ENCODE measurements at regions not wholly inside any gene's neighbourhood (a gene's known extent, or its start where the extent isn't known, plus 50 kb on each side); places are given as distances from the start of the nearest gene placed in this dataset.

GRCh38 chr9:81083067-81083466, 606.3 kb downstream of the TLE1 start:
- TF ChIP-seq CTCF (IDR thresholded peaks at IDR 0.05; ENCODE audit: poor library complexity) = peak; percentile 41
- no peak for TF ChIP-seq EZH2 (IDR thresholded peaks at IDR 0.05; ENCODE audit: borderline replicate concordance)

All from hepatocyte (in vitro differentiated cells).